ENCODE measurements at regions not wholly inside any gene's neighbourhood (a gene's known extent, or its start where the extent isn't known, plus 50 kb on each side); places are given as distances from the start of the nearest gene placed in this dataset.

DNA sequence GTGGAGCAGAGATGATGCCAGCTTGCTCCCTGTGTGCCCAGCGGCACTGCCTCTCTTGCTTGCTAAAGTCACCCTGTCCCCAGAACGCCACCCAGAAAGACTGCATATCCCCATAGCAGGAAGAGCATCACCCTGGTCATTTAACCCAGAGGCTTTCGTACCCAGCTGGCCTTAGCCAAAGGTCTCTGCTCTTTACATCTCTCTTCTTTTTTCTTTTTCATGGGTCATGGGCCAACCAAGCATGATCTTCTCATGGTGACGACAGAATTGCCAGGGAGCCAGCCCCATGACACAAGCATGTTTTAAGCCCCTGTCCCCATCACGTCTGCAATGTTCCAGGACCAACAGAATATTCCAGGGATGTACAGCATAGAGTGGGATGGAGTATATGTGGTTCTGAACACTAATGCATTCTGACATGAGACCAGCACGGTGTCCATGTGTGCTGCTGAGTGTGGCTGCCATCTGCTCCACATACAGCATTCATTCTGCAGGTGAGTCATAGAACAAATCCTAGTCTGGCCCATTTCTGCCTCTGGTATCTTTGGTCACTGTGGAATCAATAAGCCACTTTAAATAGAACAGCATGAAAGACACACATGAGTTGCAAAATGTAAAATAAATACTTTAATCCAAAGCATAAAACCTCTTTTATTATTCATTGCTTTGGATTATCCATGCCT is 203.0 kb downstream of the MED10 start:
- Mint-ChIP-seq H3K36me3 (no peaks in the 10 kb centered on the region), H3K27ac (no peak overlapping the region), H3K27me3 (peaks cover 5 to 18% (median 11%) of the 10 kb centered on the region in 5 donors), H3K4me1 (peaks cover 0 to 2% (median 0%) of the 10 kb centered on the region in 7 donors), H3K4me3 (no peak overlapping the region), H3K9me3 (peaks cover 0 to 4% (median 0%) of the 10 kb centered on the region in 11 donors)
- no peak for DNase-seq
- Histone ChIP-seq H3K27me3 (ENCODE audit: control insufficient read depth in 2 of 2, insufficient read depth in 2 of 2, low read length in 2 of 2) (no peaks in the 10 kb centered on the region), H3K9me3 (ENCODE audit: control insufficient read depth in 2 of 3, low read length in 3 of 3) (no peaks in the 10 kb centered on the region), H3K4me1 (ENCODE audit: control insufficient read depth in 2 of 2, insufficient read depth in 2 of 2, low read length in 2 of 2) (no peaks in the 10 kb centered on the region), H3K36me3 (ENCODE audit: control insufficient read depth in 2 of 3, insufficient read depth in 3 of 3, low read length in 3 of 3) (no peaks in the 10 kb centered on the region), H3K4me3 (ENCODE audit: low read length) (no peak overlapping the region), H3K27ac (ENCODE audit: low read depth, low read length) (no peak overlapping the region)
- no peak for ATAC-seq
- ChIA-PET POLR2A (no interaction called here), CTCF (no interaction called here)
- intact Hi-C loops (cut with micrococcal nuclease), result no loop called here

GRCh38 chr5:6169660-6170059 is 208.7 kb downstream of the MED10 start:
- DNase-seq, result no peak
- H3K36me3 Mint-ChIP-seq, result no peaks in the 10 kb centered on the region
- ATAC-seq, result no peak
- no peaks in the 10 kb centered on the region for H3K4me1 ChIP-seq (ENCODE audit: control insufficient read depth in 2 of 2, insufficient read depth in 2 of 2, low read length in 2 of 2)
- ChIA-PET POLR2A (no interaction called here), CTCF (no interaction called here)
- intact Hi-C loops (cut with micrococcal nuclease), result no loop called here
- H3K27me3 ChIP-seq (ENCODE audit: control insufficient read depth in 2 of 2, insufficient read depth in 2 of 2, low read length in 2 of 2), result peaks cover 0 to 5% of the 10 kb centered on the region in 2 donors
- no peaks in the 10 kb centered on the region for H3K36me3 ChIP-seq (ENCODE audit: control insufficient read depth in 2 of 3, insufficient read depth in 3 of 3, low read length in 3 of 3)
- H3K4me3 ChIP-seq (ENCODE audit: low read length), result no peak overlapping the region
- no peaks in the 10 kb centered on the region for H3K4me1 Mint-ChIP-seq
- H3K9me3 Mint-ChIP-seq, result peaks cover 0 to 3% (median 0%) of the 10 kb centered on the region in 11 donors
- no peak overlapping the region for H3K4me3 Mint-ChIP-seq
- H3K9me3 ChIP-seq (ENCODE audit: control insufficient read depth in 2 of 3, low read length in 3 of 3), result no peaks in the 10 kb centered on the region
- peaks cover 5 to 34% (median 13%) of the 10 kb centered on the region in 5 donors for H3K27me3 Mint-ChIP-seq
- no peak overlapping the region for H3K27ac ChIP-seq (ENCODE audit: low read depth, low read length)
- H3K27ac Mint-ChIP-seq, result no peak overlapping the region

GRCh38 chr5:6166698-6167394 is 211.5 kb downstream of the MED10 start:
- DNase-seq (no peak), ATAC-seq (no peak)
- H3K27me3 ChIP-seq (ENCODE audit: control insufficient read depth in 2 of 2, insufficient read depth in 2 of 2, low read length in 2 of 2), result peaks cover 0 to 5% of the 10 kb centered on the region in 2 donors
- H3K4me3 ChIP-seq (ENCODE audit: low read length), result no peak overlapping the region
- H3K4me1 ChIP-seq (ENCODE audit: control insufficient read depth in 2 of 2, insufficient read depth in 2 of 2, low read length in 2 of 2), result no peaks in the 10 kb centered on the region
- intact Hi-C loops (cut with micrococcal nuclease), result no loop called here
- H3K9me3 ChIP-seq (ENCODE audit: control insufficient read depth in 2 of 3, low read length in 3 of 3), result no peaks in the 10 kb centered on the region
- Mint-ChIP-seq H3K9me3 (peaks cover 0 to 4% (median 0%) of the 10 kb centered on the region in 11 donors), H3K4me1 (no peaks in the 10 kb centered on the region), H3K27me3 (peaks cover 11 to 50% (median 25%) of the 10 kb centered on the region in 5 donors), H3K4me3 (no peak overlapping the region), H3K27ac (no peak overlapping the region), H3K36me3 (no peaks in the 10 kb centered on the region)
- no peaks in the 10 kb centered on the region for H3K36me3 ChIP-seq (ENCODE audit: control insufficient read depth in 2 of 3, insufficient read depth in 3 of 3, low read length in 3 of 3)
- ChIA-PET CTCF (no interaction called here), POLR2A (no interaction called here)
- no peak overlapping the region for H3K27ac ChIP-seq (ENCODE audit: low read depth, low read length)

- Histone ChIP-seq H3K9me3 (ENCODE audit: control insufficient read depth in 2 of 3, low read length in 3 of 3) (no peaks in the 10 kb centered on the region), H3K27ac (ENCODE audit: low read depth, low read length) (no peak overlapping the region), H3K4me3 (ENCODE audit: low read length) (no peak overlapping the region), H3K27me3 (ENCODE audit: control insufficient read depth in 2 of 2, insufficient read depth in 2 of 2, low read length in 2 of 2) (peaks cover 0 to 5% of the 10 kb centered on the region in 2 donors), H3K36me3 (ENCODE audit: control insufficient read depth in 2 of 3, insufficient read depth in 3 of 3, low read length in 3 of 3) (no peaks in the 10 kb centered on the region), H3K4me1 (ENCODE audit: control insufficient read depth in 2 of 2, insufficient read depth in 2 of 2, low read length in 2 of 2) (no peaks in the 10 kb centered on the region)
- no peak overlapping the region for H3K27ac Mint-ChIP-seq
- no peak for DNase-seq
- H3K4me1 Mint-ChIP-seq, result no peaks in the 10 kb centered on the region
- ATAC-seq, result no peak
- peaks cover 0 to 45% (median 29%) of the 10 kb centered on the region in 5 donors for H3K27me3 Mint-ChIP-seq
- H3K36me3 Mint-ChIP-seq, result no peaks in the 10 kb centered on the region
- H3K4me3 Mint-ChIP-seq, result no peak overlapping the region
- POLR2A ChIA-PET, result no interaction called here
- CTCF ChIA-PET, result no interaction called here
- intact Hi-C loops (cut with micrococcal nuclease), result no loop called here
- peaks cover 0 to 3% (median 0%) of the 10 kb centered on the region in 11 donors for H3K9me3 Mint-ChIP-seq
These were observed 214.4 kb downstream of the MED10 start for GRCh38 chr5:6163913-6164312.

- no peak overlapping the region for H3K4me3 Mint-ChIP-seq
- no peaks in the 10 kb centered on the region for H3K4me1 Mint-ChIP-seq
- Histone ChIP-seq H3K36me3 (ENCODE audit: control insufficient read depth in 2 of 3, insufficient read depth in 3 of 3, low read length in 3 of 3) (no peaks in the 10 kb centered on the region), H3K27me3 (ENCODE audit: control insufficient read depth in 2 of 2, insufficient read depth in 2 of 2, low read length in 2 of 2) (peaks cover 0 to 2% of the 10 kb centered on the region in 2 donors), H3K9me3 (ENCODE audit: control insufficient read depth in 2 of 3, low read length in 3 of 3) (no peaks in the 10 kb centered on the region), H3K4me3 (ENCODE audit: low read length) (no peak overlapping the region), H3K27ac (ENCODE audit: low read depth, low read length) (no peak overlapping the region), H3K4me1 (ENCODE audit: control insufficient read depth in 2 of 2, insufficient read depth in 2 of 2, low read length in 2 of 2) (no peaks in the 10 kb centered on the region)
- no peak for DNase-seq
- intact Hi-C loops (cut with micrococcal nuclease), result no loop called here
- H3K27me3 Mint-ChIP-seq, result peaks cover 0 to 39% (median 26%) of the 10 kb centered on the region in 5 donors
- H3K36me3 Mint-ChIP-seq, result no peaks in the 10 kb centered on the region
- H3K27ac Mint-ChIP-seq, result no peak overlapping the region
- H3K9me3 Mint-ChIP-seq, result peaks cover 0 to 3% (median 0%) of the 10 kb centered on the region in 11 donors
- ChIA-PET CTCF (interaction anchor here (0.6 kb wide), 1 partner anchor 214 kb away, joined by 3 read pairs; no protein-coding TSS in a partner anchor), POLR2A (no interaction called here)
- ATAC-seq, result no peak
These were observed 216.2 kb downstream of the MED10 start for GRCh38 chr5:6162175-6162574.

DNA sequence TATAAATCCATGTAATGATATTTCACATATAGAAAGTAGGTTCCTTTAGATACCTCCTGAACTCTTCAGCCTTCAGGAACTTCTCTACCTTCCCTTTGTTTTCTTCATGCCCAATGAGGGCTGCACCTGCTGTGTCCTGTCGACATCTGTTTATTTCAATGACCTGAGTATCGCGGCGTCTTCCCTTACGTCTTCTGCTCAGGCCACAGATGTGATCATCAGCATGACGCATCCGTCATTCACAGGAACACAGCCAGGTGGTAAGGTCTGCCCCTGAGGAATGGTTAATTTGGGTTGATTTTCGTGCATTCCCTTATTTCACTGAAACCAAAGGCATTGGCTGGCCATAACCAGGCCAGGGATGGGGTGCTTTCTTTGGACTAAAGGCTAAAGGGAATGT is 217.1 kb downstream of the MED10 start:
- no peak overlapping the region for H3K4me3 Mint-ChIP-seq
- H3K4me3 ChIP-seq (ENCODE audit: low read length), result no peak overlapping the region
- H3K36me3 ChIP-seq (ENCODE audit: control insufficient read depth in 2 of 3, insufficient read depth in 3 of 3, low read length in 3 of 3), result no peaks in the 10 kb centered on the region
- H3K9me3 Mint-ChIP-seq, result peaks cover 0 to 3% (median 0%) of the 10 kb centered on the region in 11 donors
- no peaks in the 10 kb centered on the region for H3K4me1 Mint-ChIP-seq
- H3K27me3 ChIP-seq (ENCODE audit: control insufficient read depth in 2 of 2, insufficient read depth in 2 of 2, low read length in 2 of 2), result no peaks in the 10 kb centered on the region
- H3K36me3 Mint-ChIP-seq, result no peaks in the 10 kb centered on the region
- ATAC-seq (no peak), DNase-seq (no peak)
- H3K27me3 Mint-ChIP-seq, result peaks cover 0 to 39% (median 25%) of the 10 kb centered on the region in 5 donors
- CTCF ChIA-PET, result no interaction called here
- intact Hi-C loops (cut with micrococcal nuclease), result no loop called here
- H3K9me3 ChIP-seq (ENCODE audit: control insufficient read depth in 2 of 3, low read length in 3 of 3), result no peaks in the 10 kb centered on the region
- no peak overlapping the region for H3K27ac Mint-ChIP-seq
- H3K27ac ChIP-seq (ENCODE audit: low read depth, low read length), result no peak overlapping the region
- POLR2A ChIA-PET, result no interaction called here
- H3K4me1 ChIP-seq (ENCODE audit: control insufficient read depth in 2 of 2, insufficient read depth in 2 of 2, low read length in 2 of 2), result no peaks in the 10 kb centered on the region

All from naive thymus-derived CD4-positive, alpha-beta T cell (primary cell).